CD14-positive monocyte (primary cell): ENCODE measurements at regions not wholly inside any gene's neighbourhood (a gene's known extent, or its start where the extent isn't known, plus 50 kb on each side); places are given as distances from the start of the nearest gene placed in this dataset.

ENCODE experiments used
- DNase-seq, 3 donors: peaks; one replicate each; pipeline ENCODE4 v3.0.0-alpha.2; 2011 to 2022
- H2AFZ ChIP-seq: 2 replicates; pipeline ENCODE4 v1.6.0; 2012; ENCODE audit warnings: mild to moderate bottlenecking, low read depth, low read length, inconsistent platforms; ENCODE audit not compliant: insufficient read depth, poor library complexity, severe bottlenecking
- H3K27ac ChIP-seq, 2 donors: 1 replicate in 1 of 2; 2 replicates in 1 of 2; pipeline ENCODE4 v1.5.1; 2012 to 2013; ENCODE audit warnings: low read length in 2 of 2, control low read depth in 1 of 2, inconsistent platforms in 1 of 2, low read depth in 1 of 2, mild to moderate bottlenecking in 1 of 2
- H3K27me3 ChIP-seq, 2 donors: one replicate each; pipeline versions ENCODE4 v1.6.0 to v1.6.1; 2011 to 2013; ENCODE audit warnings: low read length in 2 of 2; ENCODE audit not compliant: control insufficient read depth in 2 of 2, insufficient read depth in 2 of 2
- H3K36me3 ChIP-seq, 2 donors: replicated peaks in 1 of 2; 1 replicate in 1 of 2; 2 replicates in 1 of 2; pipeline versions ENCODE4 v1.5.1 to v1.6.1; 2012 to 2013; ENCODE audit warnings: low read length in 2 of 2, control low read depth in 1 of 2, inconsistent platforms in 1 of 2, mild to moderate bottlenecking in 1 of 2; ENCODE audit not compliant: insufficient read depth in 2 of 2, control insufficient read depth in 1 of 2
- H3K4me1 ChIP-seq, 2 donors: 1 replicate in 1 of 2; 2 replicates in 1 of 2; pipeline versions ENCODE4 v1.5.1 to v1.6.1; 2012 to 2013; ENCODE audit warnings: low read length in 2 of 2, control low read depth in 1 of 2, inconsistent platforms in 1 of 2, mild to moderate bottlenecking in 1 of 2, moderate library complexity in 1 of 2; ENCODE audit not compliant: insufficient read depth in 2 of 2, control insufficient read depth in 1 of 2
- H3K4me2 ChIP-seq: replicated peaks from 2 replicates; pipeline ENCODE3; 2012; ENCODE audit warnings: low read length, moderate library complexity, mild to moderate bottlenecking; ENCODE audit not compliant: poor library complexity, severe bottlenecking; ENCODE audit errors: extremely low read depth
- H3K4me3 ChIP-seq, 3 experiments: fragments of 200-600 bp in 1 of 3; sonication (generic) in 1 of 3; replicated peaks in 1 of 3; 1 replicate in 2 of 3; 2 replicates in 1 of 3; pipeline ENCODE4 v1.5.1; 2011 to 2013; ENCODE audit warnings: low read length in 3 of 3, mild to moderate bottlenecking in 3 of 3, control low read depth in 2 of 3, low read depth in 2 of 3, inconsistent platforms in 1 of 3, moderate library complexity in 1 of 3
- H3K79me2 ChIP-seq: 2 replicates; pipeline ENCODE4 v1.6.0; 2012; ENCODE audit warnings: mild to moderate bottlenecking, control low read depth, inconsistent platforms, low read length, moderate library complexity; ENCODE audit not compliant: insufficient read depth
- H3K9ac ChIP-seq: 2 replicates; pipeline ENCODE4 v1.6.0; 2017; ENCODE audit warnings: low read length, mild to moderate bottlenecking; ENCODE audit not compliant: insufficient read depth, poor library complexity, severe bottlenecking
- H3K9me3 ChIP-seq, 2 donors: replicated peaks in 1 of 2; 1 replicate in 1 of 2; 2 replicates in 1 of 2; pipeline versions ENCODE4 v1.5.1 to v1.6.1; 2012 to 2013; ENCODE audit warnings: low read length in 2 of 2, control low read depth in 1 of 2; ENCODE audit not compliant: control insufficient read depth in 1 of 2, insufficient read depth in 1 of 2
- H4K20me1 ChIP-seq: 2 replicates; pipeline ENCODE4 v1.6.0; 2012; ENCODE audit warnings: mild to moderate bottlenecking, low read length, control low read depth, moderate library complexity; ENCODE audit not compliant: insufficient read depth
- H3K27ac Mint-ChIP-seq, 7 donors: one replicate each; pipeline ENCODE4 v1.8.0; 2020; ENCODE audit warnings: mild to moderate bottlenecking in 7 of 7, mixed read lengths in 7 of 7, moderate library complexity in 6 of 7, inconsistent platforms in 2 of 7
- H3K27me3 Mint-ChIP-seq, 3 donors: one replicate each; pipeline ENCODE4 v1.8.0; 2021 to 2022; ENCODE audit warnings: low read depth in 3 of 3, mild to moderate bottlenecking in 3 of 3, mixed read lengths in 3 of 3, moderate library complexity in 3 of 3, inconsistent platforms in 1 of 3
- H3K36me3 Mint-ChIP-seq, 2 donors: one replicate each; pipeline ENCODE4 v1.8.0; 2020; ENCODE audit warnings: mixed read lengths in 2 of 2, inconsistent platforms in 1 of 2, mild to moderate bottlenecking in 1 of 2
- H3K4me1 Mint-ChIP-seq: one replicate; pipeline ENCODE4 v1.8.0; 2020; ENCODE audit warnings: mild to moderate bottlenecking, mixed read lengths
- H3K4me3 Mint-ChIP-seq, 2 donors: one replicate each; pipeline ENCODE4 v1.8.0; 2020; ENCODE audit warnings: mild to moderate bottlenecking in 2 of 2, mixed read lengths in 2 of 2, moderate library complexity in 1 of 2
- H3K9me3 Mint-ChIP-seq, 7 donors: one replicate each; pipeline ENCODE4 v1.8.0; 2020 to 2022; ENCODE audit warnings: mixed read lengths in 7 of 7, mild to moderate bottlenecking in 6 of 7, moderate library complexity in 6 of 7, inconsistent platforms in 2 of 7
- WGBS: methylation state at CpG from one replicate; pipeline ENCODE4 v1.1.5; 2013; ENCODE audit warnings: missing lambda C conversion rate; ENCODE audit not compliant: insufficient coverage; 5-methylcytosine and 5-hydroxymethylcytosine counted together
- intact Hi-C, 2 donors: fragments of 100-400 bp; cut with micrococcal nuclease; formaldehyde crosslinking; loops; one replicate each; pipeline versions ENCODE4 v1.15.0 to v1.15.1; 2023
- TF ChIP-seq, protein P1 (sequence below): fragments of 200-600 bp; IDR thresholded peaks from one replicate; pipeline ENCODE4 v1.8.0; 2022; ENCODE audit warnings: antibody characterized with exemption, mild to moderate bottlenecking

DNA sequence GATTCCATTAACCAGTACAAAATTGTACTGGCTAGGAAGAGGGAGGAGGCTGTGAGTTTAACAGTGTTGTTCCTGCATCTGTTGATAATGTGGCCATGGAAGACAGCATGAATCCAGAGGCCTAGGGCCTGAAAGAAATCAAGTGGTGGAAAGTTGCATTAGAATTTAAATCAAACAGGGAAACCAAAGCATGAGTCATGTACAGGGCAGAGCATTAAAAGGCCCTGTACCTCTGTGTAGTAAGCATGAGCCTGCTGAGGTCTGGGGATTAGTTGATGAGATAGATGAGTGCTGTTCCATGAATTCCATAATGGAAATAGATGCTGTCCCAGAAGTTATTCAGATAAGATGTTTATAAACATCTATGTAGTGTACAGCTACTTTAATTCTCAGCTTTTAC is 58.3 kb downstream of the MID1IP1 start:
- Mint-ChIP-seq H3K27ac (peak overlapping the region in 1 of 7 donors; percentile 78), H3K27me3 (no peaks in the 10 kb centered on the region), H3K4me3 (no peak overlapping the region), H3K4me1 (peaks cover 14% of the 10 kb centered on the region), H3K36me3 (no peaks in the 10 kb centered on the region), H3K9me3 (no peaks in the 10 kb centered on the region)
- peaks cover 35 to 41% of the 10 kb centered on the region in 2 donors for H3K4me1 ChIP-seq
- intact Hi-C loops, result loop anchor here in 1 of 2 donors (10.0 kb wide), 1 partner anchor 55 kb away; the partner anchor contains the start of gene MID1IP1
- H3K79me2 ChIP-seq, result no peaks in the 10 kb centered on the region
- no peak for DNase-seq
- no peaks in the 10 kb centered on the region for H4K20me1 ChIP-seq
- no peaks in the 10 kb centered on the region for H3K27me3 ChIP-seq
- no peak overlapping the region for H3K9ac ChIP-seq
- H3K9me3 ChIP-seq, result no peaks in the 10 kb centered on the region
- H3K36me3 ChIP-seq, result no peaks in the 10 kb centered on the region
- no peak overlapping the region for H3K27ac ChIP-seq
- TF ChIP-seq, protein P1, sequence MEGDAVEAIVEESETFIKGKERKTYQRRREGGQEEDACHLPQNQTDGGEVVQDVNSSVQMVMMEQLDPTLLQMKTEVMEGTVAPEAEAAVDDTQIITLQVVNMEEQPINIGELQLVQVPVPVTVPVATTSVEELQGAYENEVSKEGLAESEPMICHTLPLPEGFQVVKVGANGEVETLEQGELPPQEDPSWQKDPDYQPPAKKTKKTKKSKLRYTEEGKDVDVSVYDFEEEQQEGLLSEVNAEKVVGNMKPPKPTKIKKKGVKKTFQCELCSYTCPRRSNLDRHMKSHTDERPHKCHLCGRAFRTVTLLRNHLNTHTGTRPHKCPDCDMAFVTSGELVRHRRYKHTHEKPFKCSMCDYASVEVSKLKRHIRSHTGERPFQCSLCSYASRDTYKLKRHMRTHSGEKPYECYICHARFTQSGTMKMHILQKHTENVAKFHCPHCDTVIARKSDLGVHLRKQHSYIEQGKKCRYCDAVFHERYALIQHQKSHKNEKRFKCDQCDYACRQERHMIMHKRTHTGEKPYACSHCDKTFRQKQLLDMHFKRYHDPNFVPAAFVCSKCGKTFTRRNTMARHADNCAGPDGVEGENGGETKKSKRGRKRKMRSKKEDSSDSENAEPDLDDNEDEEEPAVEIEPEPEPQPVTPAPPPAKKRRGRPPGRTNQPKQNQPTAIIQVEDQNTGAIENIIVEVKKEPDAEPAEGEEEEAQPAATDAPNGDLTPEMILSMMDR, result no peak
- H3K4me3 ChIP-seq, result no peak overlapping the region
- no peak overlapping the region for H2AFZ ChIP-seq
- no peak overlapping the region for H3K4me2 ChIP-seq

DNA sequence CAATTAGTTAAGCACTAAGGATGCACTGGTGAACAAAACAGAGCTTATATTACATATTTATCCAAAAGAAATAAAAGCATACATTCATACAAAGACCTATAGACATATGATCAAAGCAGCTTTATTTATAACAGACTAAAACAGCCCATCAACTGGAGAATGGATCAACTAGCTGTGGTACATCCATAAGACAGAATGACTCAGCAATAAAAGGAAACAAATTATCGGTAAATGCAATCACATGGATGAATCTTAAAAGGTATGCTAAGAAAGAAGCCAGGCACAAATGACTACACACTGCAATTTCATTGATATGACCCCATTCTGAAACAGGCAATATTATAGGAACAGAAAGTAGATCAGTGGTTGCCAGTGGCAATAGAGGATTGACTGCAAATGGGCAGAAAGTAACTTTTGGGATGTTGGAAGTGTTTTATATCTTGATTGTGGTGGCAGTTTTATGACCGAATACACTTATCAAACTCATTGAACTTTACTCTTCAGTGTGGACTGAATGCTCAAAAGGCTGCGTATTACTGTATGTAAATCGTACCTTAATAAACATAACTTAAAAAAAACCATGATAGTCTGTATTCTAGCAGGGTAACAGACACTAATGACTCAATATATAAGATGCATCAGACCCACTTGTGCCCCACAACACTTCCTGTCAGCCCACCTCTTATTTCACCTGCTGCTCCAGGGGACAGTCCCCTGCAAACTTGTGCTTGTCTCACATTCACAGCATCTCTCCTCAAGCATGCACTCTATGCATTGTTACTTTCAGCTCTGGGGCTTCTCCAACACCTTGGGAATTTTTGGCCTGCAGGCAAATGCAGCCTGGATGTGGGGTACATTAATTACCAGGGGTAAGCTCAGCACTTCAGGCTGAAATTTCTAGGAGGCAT is 59.1 kb downstream of the MID1IP1 start:
- Histone ChIP-seq H3K4me1 (peaks cover 38 to 41% of the 10 kb centered on the region in 2 donors), H2AFZ (no peak overlapping the region), H4K20me1 (no peaks in the 10 kb centered on the region), H3K36me3 (no peaks in the 10 kb centered on the region), H3K9ac (no peak overlapping the region), H3K4me3 (no peak overlapping the region), H3K27me3 (no peaks in the 10 kb centered on the region), H3K4me2 (no peak overlapping the region), H3K9me3 (no peaks in the 10 kb centered on the region), H3K79me2 (no peaks in the 10 kb centered on the region), H3K27ac (no peak overlapping the region)
- no peak overlapping the region for H3K4me3 Mint-ChIP-seq
- DNase-seq, result no peak
- no peaks in the 10 kb centered on the region for H3K36me3 Mint-ChIP-seq
- intact Hi-C loops, result loop anchor here in 1 of 2 donors (10.0 kb wide), 1 partner anchor 56 kb away; the partner anchor contains the start of gene MID1IP1
- no peaks in the 10 kb centered on the region for H3K9me3 Mint-ChIP-seq
- no peaks in the 10 kb centered on the region for H3K27me3 Mint-ChIP-seq
- TF ChIP-seq, protein P1, result no peak
- no peak overlapping the region for H3K27ac Mint-ChIP-seq
- H3K4me1 Mint-ChIP-seq, result peaks cover 14% of the 10 kb centered on the region
- WGBS, result no CpG with 5 or more reads among the region's 4 CpGs
